HEK293 (cell line): ENCODE measurements at regions not wholly inside any gene's neighbourhood (a gene's known extent, or its start where the extent isn't known, plus 50 kb on each side); places are given as distances from the start of the nearest gene placed in this dataset.
"Not testable (repeated sequence)": the region's sequence is repeated elsewhere in the genome, so short reads cannot be mapped to it uniquely, and the experiment has no call there.

ENCODE experiments used
- CTCF ChIA-PET: fragments of 350-600 bp; formaldehyde crosslinking; extraction: SDS; loops from one replicate; lab custom pipeline; 2021; ENCODE audit warnings: antibody characterized with exemption; lab: Yijun Ruan, JAX
- POLR2A ChIA-PET: fragments of 300-600 bp; formaldehyde crosslinking; extraction: SDS; loops from one replicate; lab custom pipeline; 2020; ENCODE audit warnings: antibody characterized with exemption, inconsistent platforms; lab: Yijun Ruan, JAX
- H3K27ac ChIP-seq: fragments of 200-500 bp; sonication (Bioruptor generic); 2 replicates; pipeline ENCODE4 v1.5.1; 2014; ENCODE audit warnings: low read depth, low read length, control low read depth, inconsistent platforms; ENCODE audit errors: extremely low read depth
- H3K36me3 ChIP-seq, 2 experiments: fragments of 200-500 bp in 1 of 2; sonication (Bioruptor generic) in 1 of 2; 1 replicate in 1 of 2; 2 replicates in 1 of 2; pipeline ENCODE4 v1.5.1; 2014 to 2017; ENCODE audit warnings: inconsistent platforms in 2 of 2, low read length in 2 of 2; ENCODE audit not compliant: control insufficient read depth in 2 of 2, insufficient read depth in 1 of 2
- H3K4me1 ChIP-seq: fragments of 200-500 bp; sonication (Bioruptor generic); 2 replicates; pipeline ENCODE4 v1.5.1; 2014; ENCODE audit warnings: mild to moderate bottlenecking, low read length, inconsistent platforms; ENCODE audit not compliant: control insufficient read depth, insufficient read depth
- H3K4me3 ChIP-seq: 2 replicates; pipeline ENCODE4 v1.5.1; 2011; ENCODE audit warnings: low read depth, mild to moderate bottlenecking, control low read depth, low read length, moderate library complexity
- H3K9me3 ChIP-seq: fragments of 200-500 bp; sonication (Bioruptor generic); 2 replicates; pipeline ENCODE4 v1.5.1; 2014; ENCODE audit warnings: low read depth, low read length, inconsistent platforms; ENCODE audit not compliant: control insufficient read depth, insufficient read depth
- GLI4 ChIP-seq: fragments of 450-650 bp; formaldehyde crosslinking; IDR thresholded peaks from 2 replicates; pipeline ENCODE4 v1.5.1; 2016; ENCODE audit warnings: missing biosample characterization, missing genetic modification characterization
- GLIS2 ChIP-seq: fragments of 450-650 bp; formaldehyde crosslinking; IDR thresholded peaks from 2 replicates; pipeline ENCODE4 v1.5.1; 2016; ENCODE audit warnings: missing biosample characterization, missing genetic modification characterization
- HIC1 ChIP-seq: fragments of 450-650 bp; formaldehyde crosslinking; IDR thresholded peaks from 2 replicates; pipeline ENCODE4 v1.5.1; 2016; ENCODE audit warnings: missing biosample characterization, missing genetic modification characterization
- HOXD13 ChIP-seq: sonication (generic); formaldehyde crosslinking; IDR thresholded peaks from 2 replicates; pipeline ENCODE4 v1.8.0; 2022; ENCODE audit warnings: missing genetic modification reagents, borderline replicate concordance
- IKZF3 ChIP-seq: fragments of 450-650 bp; IDR thresholded peaks from 2 replicates; pipeline ENCODE4 v1.5.0; 2018; ENCODE audit warnings: missing biosample characterization, mild to moderate bottlenecking, missing genetic modification characterization, moderate library complexity
- SP2 ChIP-seq: fragments of 450-650 bp; formaldehyde crosslinking; IDR thresholded peaks from 2 replicates; pipeline ENCODE4 v1.5.1; 2016; ENCODE audit warnings: missing biosample characterization, missing genetic modification characterization
- WT1 ChIP-seq: fragments of 450-650 bp; formaldehyde crosslinking; IDR thresholded peaks from 2 replicates; pipeline ENCODE4 v1.5.1; 2016; ENCODE audit warnings: missing biosample characterization, missing genetic modification characterization
- YY2 ChIP-seq: fragments of 450-650 bp; formaldehyde crosslinking; IDR thresholded peaks from 2 replicates; pipeline ENCODE4 v1.5.1; 2016; ENCODE audit warnings: missing biosample characterization, missing genetic modification characterization
- ZFHX2 ChIP-seq: fragments of 450-650 bp; formaldehyde crosslinking; conservative IDR thresholded peaks from 2 replicates; pipeline ENCODE4 v1.5.1; 2016; ENCODE audit warnings: missing biosample characterization, missing genetic modification characterization
- ZNF121 ChIP-seq: fragments of 450-650 bp; formaldehyde crosslinking; IDR thresholded peaks from 2 replicates; pipeline ENCODE4 v1.5.1; 2016; ENCODE audit warnings: missing biosample characterization, missing genetic modification characterization
- ZNF140 ChIP-seq: fragments of 450-650 bp; formaldehyde crosslinking; IDR thresholded peaks from 2 replicates; pipeline ENCODE4 v1.5.1; 2016; ENCODE audit warnings: missing biosample characterization, missing genetic modification characterization
- ZNF155 ChIP-seq: fragments of 450-650 bp; formaldehyde crosslinking; IDR thresholded peaks from 2 replicates; pipeline ENCODE4 v1.5.1; 2016; ENCODE audit warnings: missing biosample characterization, missing genetic modification characterization
- ZNF211 ChIP-seq: fragments of 450-650 bp; formaldehyde crosslinking; IDR thresholded peaks from 2 replicates; pipeline ENCODE4 v1.5.1; 2016; ENCODE audit warnings: low read depth, missing biosample characterization, missing genetic modification characterization
- ZNF221 ChIP-seq: fragments of 450-650 bp; formaldehyde crosslinking; IDR thresholded peaks from 2 replicates; pipeline ENCODE4 v1.5.1; 2017; ENCODE audit warnings: missing biosample characterization, missing genetic modification characterization, borderline replicate concordance
- ZNF366 ChIP-seq: fragments of 450-650 bp; formaldehyde crosslinking; conservative IDR thresholded peaks from 2 replicates; pipeline ENCODE4 v1.5.1; 2016; ENCODE audit warnings: missing biosample characterization, missing genetic modification characterization
- ZNF549 ChIP-seq: fragments of 450-650 bp; IDR thresholded peaks from 2 replicates; pipeline ENCODE4 v1.5.1; 2018; ENCODE audit warnings: missing biosample characterization, missing genetic modification characterization, mild to moderate bottlenecking, inconsistent platforms, moderate library complexity
- ZNF571 ChIP-seq: fragments of 450-650 bp; formaldehyde crosslinking; IDR thresholded peaks from 2 replicates; pipeline ENCODE4 v1.5.0; 2017; ENCODE audit warnings: missing biosample characterization, missing genetic modification characterization
- ZNF76 ChIP-seq: fragments of 450-650 bp; formaldehyde crosslinking; IDR thresholded peaks from 2 replicates; pipeline ENCODE4; 2016; ENCODE audit warnings: low read depth, missing biosample characterization, missing genetic modification characterization, borderline replicate concordance
- ZNF785 ChIP-seq: fragments of 450-650 bp; formaldehyde crosslinking; IDR thresholded peaks from 2 replicates; pipeline ENCODE4 v1.5.1; 2016; ENCODE audit warnings: missing biosample characterization, missing genetic modification characterization
- ZSCAN5A ChIP-seq: fragments of 450-650 bp; formaldehyde crosslinking; IDR thresholded peaks from 2 replicates; pipeline ENCODE4 v1.5.1; 2016; ENCODE audit warnings: missing biosample characterization, missing genetic modification characterization

- TF ChIP-seq HIC1, result no peak
These were observed 820.5 kb upstream of the TMPRSS15 start (continued) for GRCh38 chr21:19224090-19224489.

- ChIA-PET CTCF (no interaction called here), POLR2A (no interaction called here)
- Histone ChIP-seq H3K36me3 (no peaks in the 10 kb centered on the region), H3K4me3 (no peak overlapping the region), H3K4me1 (no peaks in the 10 kb centered on the region), H3K9me3 (no peaks in the 10 kb centered on the region), H3K27ac (no peak overlapping the region)
- TF ChIP-seq ZNF121 (no peak), ZNF366 (tag by site-specific recombination) (no peak), ZNF76 (tag by site-specific recombination) (no peak)
These were observed 824.6 kb upstream of the TMPRSS15 start for GRCh38 chr21:19228226-19228625.

GRCh38 chr21:19233841-19234240 lies 830.3 kb upstream of the TMPRSS15 start:
- POLR2A ChIA-PET, CTCF ChIA-PET: not testable (repeated sequence)

GRCh38 chr21:19236209-19236608 lies 832.6 kb upstream of the TMPRSS15 start:
- CTCF ChIA-PET, result no interaction called here
- H3K4me1 ChIP-seq, result no peaks in the 10 kb centered on the region
- POLR2A ChIA-PET, result no interaction called here
- H3K36me3 ChIP-seq, result no peaks in the 10 kb centered on the region
- TF ChIP-seq GLI4 (tag by site-specific recombination) (no peak), ZNF211 (tag by site-specific recombination) (no peak), ZNF571 (tag by site-specific recombination) (no peak), GLIS2 (no peak), ZFHX2 (tag by site-specific recombination) (no peak), ZSCAN5A (tag by site-specific recombination) (no peak), YY2 (tag by site-specific recombination) (no peak), ZNF155 (tag by site-specific recombination) (no peak), WT1 (tag by site-specific recombination) (no peak), ZNF549 (tag by site-specific recombination) (no peak), SP2 (tag by site-specific recombination) (no peak), ZNF221 (no peak), ZNF785 (tag by site-specific recombination) (no peak), HOXD13 (CRISPR knock-in tag) (no peak), IKZF3 (tag by site-specific recombination) (no peak), ZNF140 (tag by site-specific recombination) (no peak)
- H3K4me3 ChIP-seq, result no peak overlapping the region
- no peaks in the 10 kb centered on the region for H3K9me3 ChIP-seq
- no peak overlapping the region for H3K27ac ChIP-seq

More at GRCh38 chr21:19233841-19234240, 830.3 kb upstream of the TMPRSS15 start:
- H3K4me3 ChIP-seq, H3K27ac ChIP-seq, H3K9me3 ChIP-seq, H3K36me3 ChIP-seq, H3K4me1 ChIP-seq: not testable (repeated sequence)
